ENCODE measurements at regions not wholly inside any gene's neighbourhood (a gene's known extent, or its start where the extent isn't known, plus 50 kb on each side); places are given as distances from the start of the nearest gene placed in this dataset.

- no peak for FAIRE-seq
- TF ChIP-seq POLR2A (IDR thresholded peaks at IDR 0.05; ENCODE audit: low read depth, low read length): no peak
- DNase-seq (ENCODE audit: insufficient read length, low spot score): no peak
Observed at GRCh38 chr4:45199736-45200135, 473.4 kb upstream of the GNPDA2 start.

- FAIRE-seq (no peak), DNase-seq (ENCODE audit: insufficient read length, low spot score) (no peak)
- TF ChIP-seq POLR2A (IDR thresholded peaks at IDR 0.05; ENCODE audit: low read depth, low read length): no peak
Observed at GRCh38 chr4:45188501-45188900, 462.1 kb upstream of the GNPDA2 start.

DNA sequence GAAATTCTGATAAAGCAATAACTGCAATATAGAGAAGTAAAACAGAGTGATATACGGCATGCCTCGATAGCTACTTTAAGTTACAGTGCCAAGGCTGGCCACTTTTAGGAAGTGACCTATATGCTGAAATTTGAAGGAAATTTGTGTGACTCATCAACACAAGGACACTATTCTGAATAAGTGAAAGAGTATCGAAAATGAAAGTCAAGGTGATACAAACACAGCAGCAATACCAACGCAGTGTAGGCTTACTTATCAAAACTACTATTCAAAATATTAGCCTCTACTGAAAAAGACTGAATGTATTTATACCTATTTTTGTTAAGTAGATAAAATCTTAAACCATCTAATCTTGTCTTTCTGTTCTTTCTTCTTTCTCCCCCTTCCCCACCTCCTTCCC, 459.9 kb upstream of the GNPDA2 start:
- FAIRE-seq: no peak
- no peak for DNase-seq (ENCODE audit: insufficient read length, low spot score)

GRCh38 chr4:45183905-45184304, 457.5 kb upstream of the GNPDA2 start:
- DNase-seq (ENCODE audit: insufficient read length, low spot score): no peak
- TF ChIP-seq POLR2A (IDR thresholded peaks at IDR 0.05; ENCODE audit: low read depth, low read length): no peak
- no peak for FAIRE-seq

More for the DNA sequence above, 459.9 kb upstream of the GNPDA2 start:
- no peak for TF ChIP-seq POLR2A (IDR thresholded peaks at IDR 0.05; ENCODE audit: low read depth, low read length)

DNA sequence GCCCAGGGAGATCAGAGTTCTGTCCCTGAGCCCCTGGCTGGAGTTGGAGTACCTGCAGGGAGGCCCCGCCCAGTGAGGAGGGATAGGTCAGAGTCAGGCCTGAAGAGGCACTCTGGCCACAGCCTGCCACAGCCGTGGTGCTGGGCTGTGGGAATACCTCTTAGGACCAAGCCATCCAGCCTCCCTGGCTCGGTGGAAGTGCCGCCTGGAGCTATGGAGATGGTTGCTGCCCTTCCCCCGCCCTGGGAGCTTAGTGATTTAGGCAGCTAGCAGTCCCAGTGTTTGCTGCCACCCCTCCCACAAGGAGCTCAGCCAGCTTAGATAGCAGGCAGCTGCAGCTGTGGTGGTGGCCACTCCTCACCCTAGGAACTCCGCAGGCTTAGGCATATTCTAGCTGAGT, 446.3 kb upstream of the GNPDA2 start:
- FAIRE-seq: no peak
- no peak for DNase-seq (ENCODE audit: insufficient read length, low spot score)
- no peak for TF ChIP-seq POLR2A (IDR thresholded peaks at IDR 0.05; ENCODE audit: low read depth, low read length)

DNA sequence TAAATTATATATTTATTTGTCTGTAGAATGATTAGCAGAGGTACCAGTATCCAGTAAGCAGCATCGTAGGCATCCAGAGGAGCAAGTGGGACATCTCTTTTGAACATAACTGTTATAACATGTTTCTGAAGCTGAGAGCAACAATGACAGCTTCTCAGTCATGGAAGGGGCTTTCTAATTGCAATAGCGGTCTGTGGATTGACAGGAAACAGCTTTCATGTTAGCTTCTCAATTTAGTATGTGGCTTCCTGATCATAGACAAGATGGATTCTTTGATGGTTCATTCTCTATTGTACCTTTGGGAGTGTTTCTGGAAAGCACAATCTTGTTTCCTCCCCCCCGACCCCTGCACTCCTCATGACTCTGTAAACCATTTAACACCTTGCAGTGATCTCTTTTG, 434.6 kb upstream of the GNPDA2 start:
- no peak for DNase-seq (ENCODE audit: insufficient read length, low spot score)
- TF ChIP-seq POLR2A (IDR thresholded peaks at IDR 0.05; ENCODE audit: low read depth, low read length): no peak
- no peak for FAIRE-seq

GRCh38 chr4:45155081-45155777, 428.9 kb upstream of the GNPDA2 start:
- no peak for DNase-seq (ENCODE audit: insufficient read length, low spot score)
- no peak for TF ChIP-seq POLR2A (IDR thresholded peaks at IDR 0.05; ENCODE audit: low read depth, low read length)
- FAIRE-seq: no peak

- no peak for TF ChIP-seq POLR2A (IDR thresholded peaks at IDR 0.05; ENCODE audit: low read depth, low read length)
- no peak for FAIRE-seq
- DNase-seq (ENCODE audit: insufficient read length, low spot score): no peak
Observed at GRCh38 chr4:45147866-45148265, 421.5 kb upstream of the GNPDA2 start.

GRCh38 chr4:45131020-45131419, 404.7 kb upstream of the GNPDA2 start:
- no peak for TF ChIP-seq POLR2A (IDR thresholded peaks at IDR 0.05; ENCODE audit: low read depth, low read length)

GRCh38 chr4:45122406-45122805, 396.1 kb upstream of the GNPDA2 start:
- no peak for TF ChIP-seq POLR2A (IDR thresholded peaks at IDR 0.05; ENCODE audit: low read depth, low read length)
- DNase-seq (ENCODE audit: insufficient read length, low spot score): no peak
- no peak for FAIRE-seq

More at GRCh38 chr4:45131020-45131419, 404.7 kb upstream of the GNPDA2 start:
- FAIRE-seq (no peak), DNase-seq (ENCODE audit: insufficient read length, low spot score) (no peak)

GRCh38 chr4:45121426-45121975, 395.1 kb upstream of the GNPDA2 start:
- no peak for TF ChIP-seq POLR2A (IDR thresholded peaks at IDR 0.05; ENCODE audit: low read depth, low read length)
- FAIRE-seq (no peak), DNase-seq (ENCODE audit: insufficient read length, low spot score) (no peak)

GRCh38 chr4:45120163-45120562, 393.8 kb upstream of the GNPDA2 start:
- no peak for FAIRE-seq
- no peak for TF ChIP-seq POLR2A (IDR thresholded peaks at IDR 0.05; ENCODE audit: low read depth, low read length)
- DNase-seq (ENCODE audit: insufficient read length, low spot score): no peak

- no peak for DNase-seq (ENCODE audit: insufficient read length, low spot score)
- no peak for FAIRE-seq
- no peak for TF ChIP-seq POLR2A (IDR thresholded peaks at IDR 0.05; ENCODE audit: low read depth, low read length)
Observed at GRCh38 chr4:45119376-45119775, 393.0 kb upstream of the GNPDA2 start.

- TF ChIP-seq POLR2A (IDR thresholded peaks at IDR 0.05; ENCODE audit: low read depth, low read length): no peak
- no peak for FAIRE-seq
- DNase-seq (ENCODE audit: insufficient read length, low spot score): no peak
Observed at GRCh38 chr4:45102716-45103115, 376.4 kb upstream of the GNPDA2 start.

All from H54 (cell line).